HG03432 (cell line): ENCODE measurements at regions not wholly inside any gene's neighbourhood (a gene's known extent, or its start where the extent isn't known, plus 50 kb on each side); places are given as distances from the start of the nearest gene placed in this dataset.
"Not testable (repeated sequence)": the region's sequence is repeated elsewhere in the genome, so short reads cannot be mapped to it uniquely, and the experiment has no call there.

ENCODE experiments used
- ATAC-seq: cut with Tn5 transposase; IDR thresholded peaks from one replicate; pipeline ENCODE4 v1.9.1; 2021; ENCODE audit warnings: mild to moderate bottlenecking, moderate library complexity; ENCODE audit not compliant: unreplicated experiment

DNA sequence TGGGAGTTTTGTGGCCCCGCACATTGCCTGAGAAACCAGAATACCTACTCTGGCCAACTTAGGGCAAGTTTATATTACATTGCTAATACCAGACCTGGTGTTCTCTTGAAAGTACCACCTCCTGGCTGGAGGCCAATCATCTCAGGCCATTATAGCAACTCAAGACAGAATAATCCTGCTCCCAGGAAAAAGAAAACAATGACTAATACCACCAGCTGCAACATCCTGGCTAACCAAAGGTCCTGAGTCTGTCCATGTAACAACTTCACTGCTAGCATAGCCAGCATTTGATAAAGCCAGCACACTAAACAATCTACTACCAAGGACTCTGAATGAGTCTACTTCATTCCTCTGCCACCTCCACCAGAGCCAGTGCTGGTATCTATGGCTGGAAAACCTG is 1298.7 kb upstream of the CNTN5 start:
- no peak for ATAC-seq

DNA sequence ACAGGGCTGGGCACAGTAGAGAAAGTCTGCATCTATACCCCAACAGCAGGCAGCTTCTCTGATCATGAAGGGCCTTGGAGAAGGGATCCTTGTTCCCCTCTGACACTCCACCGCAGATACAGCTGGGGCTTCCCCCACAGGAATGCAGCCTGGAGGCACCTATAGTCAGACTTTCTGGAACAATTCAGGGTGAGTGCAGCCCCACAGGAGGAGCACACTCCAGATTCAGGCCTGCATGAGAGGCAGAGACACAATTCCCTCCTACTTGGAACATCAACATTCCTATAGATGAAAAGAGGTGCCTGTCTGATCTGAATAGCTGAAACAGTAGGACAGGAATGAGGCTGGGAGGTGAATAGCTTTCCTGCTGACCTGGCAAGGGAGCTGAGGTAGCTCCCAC is 1298.0 kb upstream of the CNTN5 start:
- ATAC-seq = no peak

DNA sequence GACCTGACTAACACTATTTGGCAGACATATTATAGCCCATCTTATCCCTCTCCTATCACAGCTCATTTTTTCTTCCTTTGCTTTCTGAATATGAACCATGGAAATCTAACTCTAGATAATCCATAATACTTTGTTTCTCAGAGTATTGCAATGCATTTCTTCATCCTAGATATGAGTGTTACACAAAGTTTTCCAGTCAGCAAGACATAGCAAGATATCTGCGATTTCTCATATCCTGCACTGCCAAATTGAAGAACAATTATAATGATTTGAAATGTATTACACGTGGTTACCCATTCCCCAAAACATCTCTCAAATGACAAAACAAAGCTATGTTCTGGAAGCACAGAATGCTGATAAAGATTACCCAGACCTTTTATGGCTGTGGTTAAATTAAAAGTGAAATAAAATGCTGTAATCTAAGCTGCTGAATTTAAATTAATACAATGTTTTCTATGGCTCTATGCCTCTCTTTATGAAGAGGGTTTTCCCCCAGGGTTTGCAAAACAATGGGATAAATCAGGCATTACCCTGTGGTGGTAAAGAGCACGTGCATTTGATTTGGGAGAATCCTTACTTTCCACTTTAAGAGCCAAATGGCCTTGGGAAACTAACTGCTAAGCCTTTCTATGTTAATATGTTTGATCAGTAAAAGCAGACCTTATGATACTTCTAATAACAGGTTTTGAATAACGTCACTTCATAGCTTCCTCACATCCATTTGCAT is 1291.0 kb upstream of the CNTN5 start:
- no peak for ATAC-seq

DNA sequence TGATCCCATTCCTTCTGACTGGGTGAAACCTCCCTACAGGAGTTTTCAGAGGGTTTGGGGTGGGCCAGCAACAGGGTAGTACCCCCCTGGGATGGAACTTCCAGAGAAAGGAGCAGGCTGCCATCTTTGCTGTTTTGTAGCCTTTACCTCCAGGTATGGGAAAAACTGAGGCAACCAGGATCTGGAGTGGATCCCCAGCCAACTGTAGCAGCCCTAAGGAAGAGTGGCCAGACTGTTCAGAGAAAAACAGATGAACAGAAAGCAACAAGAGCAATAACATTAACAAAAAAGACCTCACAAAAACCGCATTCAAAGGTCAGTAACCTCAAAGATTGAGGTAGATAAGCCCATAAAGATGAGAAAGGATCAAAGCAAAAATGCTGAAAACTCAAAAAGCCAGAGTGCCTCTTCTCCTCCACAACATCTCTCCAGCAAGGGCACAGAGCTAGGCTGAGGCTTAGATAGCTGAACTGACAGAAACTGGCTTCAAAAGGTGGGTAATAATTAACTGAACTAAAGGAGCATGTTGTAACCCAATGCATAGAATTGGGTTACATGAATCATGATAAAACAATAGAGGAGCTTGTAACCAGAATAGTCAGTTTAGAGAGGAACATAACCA is 1288.6 kb upstream of the CNTN5 start:
- no peak for ATAC-seq

DNA sequence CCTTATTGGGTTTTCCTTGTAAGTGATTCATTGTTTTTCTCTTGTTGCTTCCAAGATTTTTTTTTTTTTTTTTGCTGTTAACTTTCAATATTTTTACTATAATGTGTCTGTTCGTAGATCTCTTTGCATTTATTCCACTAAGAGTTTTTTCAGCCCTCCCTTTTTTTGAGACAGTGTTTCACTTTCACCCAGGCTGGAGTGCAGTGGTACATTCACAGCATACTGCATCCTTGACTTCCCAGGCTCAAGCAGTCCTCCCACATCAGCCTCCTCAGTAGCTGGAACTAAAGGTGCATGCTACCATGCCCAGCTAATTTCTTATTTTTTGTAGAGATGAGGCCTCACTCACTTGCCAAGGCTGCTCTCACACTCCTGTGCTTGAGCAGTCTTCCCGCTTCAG is 1282.0 kb upstream of the CNTN5 start:
- ATAC-seq = no peak

DNA sequence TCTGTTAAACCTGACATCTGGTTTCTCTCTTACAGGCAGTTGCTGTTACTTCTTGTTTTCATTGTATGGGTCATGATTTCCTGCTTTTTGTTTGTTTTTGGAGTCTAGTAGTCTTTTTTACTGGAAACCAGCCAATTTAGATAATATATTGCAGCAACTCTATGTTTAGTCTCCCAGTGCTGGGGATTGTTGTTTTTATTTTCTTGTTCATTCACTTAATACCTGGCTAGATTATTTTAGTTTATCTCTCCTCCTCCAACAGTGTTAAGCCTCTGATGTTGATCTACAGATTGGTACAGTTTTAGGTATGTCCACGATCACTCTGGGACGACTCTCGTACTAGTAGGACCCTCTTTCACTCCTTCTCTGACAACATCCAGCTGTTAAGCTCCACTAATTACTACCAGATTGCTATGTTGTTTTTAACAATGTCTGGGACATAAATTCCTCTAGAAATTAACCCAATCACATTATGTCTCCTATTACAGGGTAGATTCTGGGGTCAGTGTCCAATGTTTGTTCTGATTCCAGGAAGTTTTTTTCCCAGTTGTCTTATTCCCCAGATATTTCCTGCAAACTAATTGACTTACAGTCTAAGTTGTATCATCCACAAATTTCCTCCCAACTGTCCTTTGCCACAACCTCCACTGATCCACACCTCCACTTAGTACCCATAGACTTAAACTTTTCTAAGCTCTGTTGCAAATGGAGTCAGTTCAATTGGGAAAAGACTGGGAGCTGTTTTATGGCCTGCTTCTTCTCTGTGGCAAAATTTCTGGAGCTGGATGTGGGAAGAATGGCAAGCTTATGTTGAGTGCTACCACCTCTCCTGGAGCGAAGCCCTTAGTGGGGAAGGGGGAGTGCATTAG is 1280.6 kb upstream of the CNTN5 start:
- ATAC-seq = no peak

DNA sequence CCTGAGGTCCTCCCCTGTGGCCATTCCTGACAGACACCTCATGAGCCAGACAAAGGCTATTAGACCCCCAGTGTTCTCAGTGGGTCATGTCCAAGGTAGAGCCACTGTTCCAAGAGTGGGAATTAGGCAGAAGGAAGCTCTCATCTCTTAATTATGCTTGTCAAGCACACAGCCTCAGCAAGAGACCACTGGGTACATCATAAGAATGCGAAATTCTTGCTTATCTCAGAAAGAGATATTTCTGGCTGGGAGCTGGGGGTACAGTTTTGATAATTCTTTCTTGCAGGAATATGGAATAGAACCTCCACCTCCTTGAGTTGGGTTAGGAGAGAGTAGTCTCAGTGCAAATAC is 1280.0 kb upstream of the CNTN5 start:
- no peak for ATAC-seq

DNA sequence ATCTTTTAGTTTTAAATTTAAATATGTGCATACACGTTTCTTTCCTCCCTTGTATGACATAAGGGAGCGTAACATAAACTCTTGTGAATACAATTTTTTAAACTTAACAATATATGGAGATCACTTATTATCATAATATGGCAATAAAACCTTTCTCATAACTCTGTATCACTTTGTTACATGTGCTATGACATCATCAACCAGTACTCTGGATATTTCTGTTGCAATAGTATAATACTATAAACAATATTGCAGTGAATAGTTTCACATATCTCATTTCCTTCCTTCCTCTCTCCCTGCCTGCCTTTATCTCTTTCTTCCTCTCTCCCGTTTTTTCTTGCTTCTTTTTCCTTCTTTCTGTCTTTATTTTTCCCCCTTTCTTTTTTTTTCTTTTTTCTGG is 1278.0 kb upstream of the CNTN5 start:
- ATAC-seq = no peak

DNA sequence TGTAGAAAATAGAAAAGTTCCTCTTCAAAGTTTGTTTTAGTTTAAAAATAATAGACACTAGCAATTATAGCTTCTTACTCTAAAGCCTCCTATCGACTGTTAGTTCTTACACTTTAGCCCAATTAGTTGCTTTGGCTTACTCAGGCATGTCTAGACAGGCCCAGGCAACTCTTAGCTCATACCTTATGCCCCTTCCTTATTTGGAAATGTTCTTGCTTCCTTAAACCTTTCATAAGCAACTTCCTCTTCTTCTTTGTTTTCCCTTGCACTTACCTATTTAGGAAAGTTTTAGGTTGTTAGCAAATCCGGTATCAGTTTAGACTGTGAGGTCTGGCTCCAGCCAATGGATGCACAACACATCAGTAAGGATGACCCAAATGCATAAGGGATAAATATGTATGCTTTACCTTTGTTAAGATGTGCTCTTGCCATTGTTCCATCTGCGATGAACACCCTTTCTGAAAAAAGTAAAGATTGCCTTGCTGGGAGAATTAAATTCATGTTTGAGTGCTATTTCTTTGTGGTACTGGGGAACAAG is 1277.5 kb upstream of the CNTN5 start:
- ATAC-seq = no peak

DNA sequence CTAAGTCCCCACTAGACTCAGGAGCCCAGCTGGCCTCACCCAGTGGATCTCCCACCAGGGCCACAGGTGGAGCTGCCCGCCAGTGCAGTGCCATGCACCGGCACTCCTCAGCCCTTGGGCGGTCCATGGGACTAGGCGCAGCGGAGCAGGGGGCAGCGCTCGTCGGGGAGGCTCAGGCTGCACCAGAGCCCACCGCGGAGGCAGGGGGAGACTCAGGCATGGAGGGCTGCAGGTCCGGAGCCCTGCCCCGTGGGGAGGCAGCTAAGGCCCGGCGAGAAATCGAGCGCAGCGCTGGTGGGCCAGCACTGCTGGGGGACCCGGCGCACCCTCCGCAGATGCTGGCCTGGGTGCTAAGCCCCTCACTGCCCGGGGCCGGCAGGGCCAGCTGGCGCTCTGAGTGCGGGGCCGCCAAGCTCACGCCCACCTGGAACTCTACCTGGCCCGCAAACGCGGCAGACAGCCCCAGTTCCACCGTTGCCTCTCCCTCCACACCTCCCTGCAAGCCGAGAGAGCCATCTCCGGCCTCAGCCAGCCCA is 1275.2 kb upstream of the CNTN5 start:
- ATAC-seq = no peak

DNA sequence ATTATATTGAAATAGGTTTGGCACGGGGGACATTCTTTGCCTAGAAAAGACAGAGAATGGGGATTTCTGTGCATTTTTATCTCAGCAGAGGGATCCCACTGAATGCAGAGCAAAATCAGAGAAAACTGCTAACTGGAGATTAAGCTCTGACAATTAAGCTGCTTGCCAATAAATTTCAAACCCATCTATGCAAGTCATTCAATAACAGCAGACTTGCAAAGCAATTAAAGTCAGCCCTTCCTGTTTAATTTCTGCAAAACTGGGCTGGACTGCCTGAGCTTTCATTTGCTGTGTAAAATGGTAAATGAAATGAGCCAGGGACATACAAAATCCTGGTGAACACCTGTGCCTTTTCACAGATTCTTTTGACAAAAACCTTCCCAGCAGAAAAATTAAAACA is 1273.9 kb upstream of the CNTN5 start:
- ATAC-seq = no peak

DNA sequence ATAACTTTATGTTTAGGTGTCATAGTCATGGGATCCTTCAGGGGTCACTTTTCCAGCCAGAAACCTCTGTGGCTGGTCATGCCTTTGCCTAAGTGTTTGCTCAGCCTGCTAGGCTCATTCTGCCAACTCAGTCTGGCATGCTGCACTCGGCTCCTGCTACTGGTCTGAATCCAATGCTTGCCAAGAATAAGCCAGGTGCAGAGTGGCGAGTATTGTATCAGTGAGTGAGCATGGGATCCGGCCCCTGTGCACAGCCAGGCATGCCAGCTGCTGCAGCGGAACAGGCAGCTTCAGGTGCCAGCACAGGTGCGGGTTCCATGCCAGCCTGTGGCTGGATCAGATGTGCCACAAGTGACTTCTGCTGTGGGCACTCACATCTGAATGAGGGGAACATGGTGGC is 1269.3 kb upstream of the CNTN5 start:
- no peak for ATAC-seq

DNA sequence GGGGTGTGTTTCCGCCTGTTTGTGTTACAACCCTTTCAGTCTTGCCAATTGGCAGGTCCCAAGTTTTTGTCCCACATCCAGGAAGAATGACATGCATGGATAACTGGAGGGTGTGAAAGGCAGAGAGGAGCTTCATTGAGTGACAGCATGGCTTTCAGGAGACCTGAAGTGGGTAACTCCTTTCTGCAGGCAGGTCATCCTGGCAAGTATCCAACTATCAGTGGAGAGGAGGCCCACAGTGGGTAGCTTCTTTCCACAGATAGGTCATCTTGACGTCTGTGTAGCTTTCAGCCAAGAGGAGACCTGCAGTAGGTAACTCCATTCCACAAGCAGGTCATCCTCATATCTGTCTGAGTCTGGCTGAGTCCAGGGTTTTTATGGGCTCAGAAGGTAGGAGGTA is 1268.8 kb upstream of the CNTN5 start:
- ATAC-seq = no peak

DNA sequence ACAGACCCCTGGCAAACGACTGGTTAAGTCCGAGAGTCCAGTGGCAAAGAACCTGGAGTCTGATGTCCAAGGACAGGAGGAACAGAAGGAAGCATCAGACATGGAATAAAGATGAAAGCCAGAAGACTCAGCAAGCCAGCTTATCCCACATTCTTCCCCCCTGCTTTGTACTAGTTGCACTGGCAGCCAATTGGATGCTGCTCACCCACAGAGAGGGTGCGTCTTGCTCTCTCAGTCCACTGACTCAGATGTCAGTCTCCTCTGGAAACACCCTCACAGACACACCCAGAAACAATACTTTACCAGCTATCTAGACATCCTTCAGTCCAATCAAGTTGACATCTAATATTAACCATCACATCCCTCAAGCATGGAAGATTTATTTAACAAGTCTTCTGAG is 1265.8 kb upstream of the CNTN5 start:
- no peak for ATAC-seq

DNA sequence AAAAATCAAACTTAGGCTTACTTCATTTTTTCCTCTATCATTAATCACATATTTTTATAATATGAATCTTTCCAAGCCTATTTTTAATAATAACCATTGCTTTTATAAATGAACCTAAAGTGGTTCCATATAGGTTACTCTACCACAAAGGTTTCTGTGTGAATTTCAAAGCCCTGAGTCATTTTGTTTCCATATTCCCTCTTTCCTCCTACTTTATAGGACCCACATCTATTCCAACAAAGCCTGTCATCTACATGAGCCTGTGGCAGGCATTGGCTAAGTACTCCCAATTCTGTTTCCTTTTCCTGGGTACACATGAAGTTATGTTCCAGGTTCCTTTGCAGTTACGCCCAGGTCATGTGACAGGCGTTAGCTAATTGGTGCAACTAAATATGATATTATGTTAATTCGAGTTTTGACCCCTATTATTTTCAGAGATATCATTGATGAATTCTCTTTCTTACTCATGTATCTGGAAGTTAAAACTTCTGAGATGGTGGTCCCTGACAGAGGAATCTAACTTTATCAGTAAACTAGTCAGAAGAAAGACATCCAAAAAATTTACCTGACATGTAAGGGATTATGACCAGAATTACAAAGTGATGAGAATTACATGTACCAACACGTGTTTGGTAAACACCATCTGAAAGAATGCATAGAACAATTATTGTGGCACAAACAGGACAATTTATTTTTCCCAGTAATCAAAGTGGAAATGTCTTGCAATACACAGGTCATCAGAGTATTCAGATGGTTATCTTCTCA is 1264.0 kb upstream of the CNTN5 start:
- ATAC-seq = no peak

DNA sequence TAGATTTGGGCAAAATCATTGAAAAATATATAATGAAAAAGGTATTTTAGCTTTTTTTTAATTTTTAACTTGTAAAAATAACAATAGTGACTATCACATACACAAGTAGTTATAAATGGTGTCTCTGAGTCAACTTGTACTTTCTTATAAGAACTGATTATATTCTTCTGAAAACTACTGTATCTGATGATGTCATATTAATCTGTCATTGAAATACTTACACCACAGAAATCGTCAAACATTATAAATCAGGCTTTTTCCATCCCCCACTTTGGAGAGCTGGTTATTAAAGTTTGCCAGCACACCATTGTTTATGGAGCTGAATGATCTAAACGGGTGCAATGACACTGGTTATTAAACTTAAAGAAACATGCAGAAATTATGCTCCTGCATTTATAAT is 1259.6 kb upstream of the CNTN5 start:
- no peak for ATAC-seq

DNA sequence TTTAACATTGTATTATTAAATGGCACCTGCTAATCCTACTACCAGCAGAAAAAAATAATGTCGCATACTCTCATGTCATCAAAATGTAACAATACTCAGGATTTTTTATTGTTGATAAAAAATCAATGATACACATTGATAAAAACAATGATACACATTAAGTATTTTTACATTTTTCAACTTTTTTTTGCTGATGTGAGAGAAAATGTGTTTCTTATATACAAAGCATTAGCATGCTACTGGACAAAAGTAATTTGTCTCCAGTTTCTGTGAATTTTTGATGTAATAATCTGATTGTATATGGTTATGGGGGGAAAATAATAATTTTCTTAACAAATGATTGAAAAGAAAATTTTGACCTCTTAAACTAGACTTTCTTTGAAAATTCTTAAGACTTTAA is 1256.6 kb upstream of the CNTN5 start:
- ATAC-seq = no peak

DNA sequence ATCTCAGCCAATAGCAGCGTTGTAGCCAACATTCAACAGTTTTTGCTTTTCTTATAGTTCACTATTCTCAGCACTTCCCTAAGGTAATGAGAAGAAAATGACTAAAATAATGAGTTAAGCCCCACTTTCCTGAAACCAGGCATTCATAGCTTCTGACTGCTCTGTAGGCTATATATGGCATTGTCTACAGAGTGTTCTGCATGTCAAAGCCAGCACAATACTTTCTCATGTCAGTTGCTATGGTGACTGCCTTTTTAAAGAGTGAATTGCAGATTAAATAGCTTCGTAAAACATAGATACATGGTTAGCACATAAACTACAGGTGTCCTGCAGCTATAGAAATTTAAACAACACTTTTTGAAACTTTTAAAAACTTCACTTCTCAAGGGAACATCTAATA is 1256.1 kb upstream of the CNTN5 start:
- no peak for ATAC-seq

DNA sequence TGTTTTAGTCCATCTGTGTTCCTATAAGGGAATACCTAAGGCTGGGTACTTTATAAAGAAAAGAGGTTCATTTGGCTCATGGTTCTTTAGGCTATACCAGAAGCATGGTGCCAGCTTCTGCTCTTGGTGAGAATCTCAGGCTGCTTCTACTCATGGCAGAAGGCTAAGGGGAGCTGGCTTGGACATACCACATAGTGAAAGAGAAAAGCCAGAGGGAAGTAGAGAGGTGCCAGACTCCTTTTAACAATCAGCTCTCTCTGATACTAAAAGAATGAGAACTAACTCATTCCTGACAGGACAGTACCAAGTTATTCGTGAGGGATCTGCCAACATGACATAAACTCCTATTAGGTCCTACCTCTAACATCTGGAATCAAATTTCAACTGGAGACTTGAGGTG is 1250.2 kb upstream of the CNTN5 start:
- no peak for ATAC-seq

DNA sequence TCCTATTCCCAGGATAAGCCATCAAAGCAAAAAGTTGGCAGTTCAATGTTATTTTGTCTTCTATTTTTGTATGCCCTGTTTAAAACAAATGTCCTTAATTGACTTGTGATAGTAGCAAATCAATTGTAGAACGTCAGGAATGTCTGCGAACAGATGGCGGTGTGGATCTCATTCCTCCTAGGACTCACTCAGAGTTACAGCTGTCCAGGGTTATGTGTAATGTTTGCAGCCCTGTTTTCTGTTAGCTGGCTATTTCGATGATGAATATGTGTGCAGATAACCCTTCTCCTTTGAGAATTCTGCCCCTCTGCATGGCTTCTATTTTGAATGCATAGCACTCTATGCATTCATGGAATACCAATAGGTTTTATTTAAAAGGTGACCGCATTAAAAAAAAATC is 1248.0 kb upstream of the CNTN5 start:
- ATAC-seq = no peak

DNA sequence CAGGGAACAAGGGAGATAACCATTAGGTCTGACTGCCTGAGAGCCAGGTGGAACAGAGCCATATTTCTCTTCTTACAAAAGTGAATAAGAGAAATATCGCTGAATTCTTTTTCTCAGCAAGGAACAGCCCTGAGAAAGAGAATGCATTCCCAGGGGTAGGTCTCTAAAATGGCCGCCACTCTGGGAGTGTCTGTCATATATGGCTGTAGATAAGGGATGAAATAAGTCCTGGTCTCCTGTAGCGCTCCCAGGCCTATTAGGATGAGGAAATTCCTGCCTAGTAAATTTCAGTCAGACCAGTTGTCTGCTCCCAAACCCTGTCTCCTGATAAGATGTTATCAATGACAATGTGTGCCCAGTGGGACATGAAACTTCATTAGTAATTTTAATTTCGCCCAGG is 1236.4 kb upstream of the CNTN5 start:
- ATAC-seq = not testable (repeated sequence)
